Neural progenitor cell (in vitro differentiated cells): ENCODE measurements at regions not wholly inside any gene's neighbourhood (a gene's known extent, or its start where the extent isn't known, plus 50 kb on each side); places are given as distances from the start of the nearest gene placed in this dataset.
"Not testable (repeated sequence)": the region's sequence is repeated elsewhere in the genome, so short reads cannot be mapped to it uniquely, and the experiment has no call there.

Experiments used
- DNase-seq: peaks from one replicate; pipeline ENCODE4 v3.0.0-alpha.2; 2016; ENCODE audit warnings: low spot score
- H2AFZ ChIP-seq: fragments of 200-600 bp; sonication (generic); replicated peaks from 2 replicates; pipeline ENCODE4 v1.6.1; 2016; ENCODE audit warnings: antibody characterized with exemption
- H3F3A ChIP-seq: fragments of 200-600 bp; sonication (generic); 2 replicates; pipeline ENCODE4 v1.6.1; 2016; ENCODE audit warnings: antibody characterized with exemption, low read depth
- H3K27ac ChIP-seq: fragments of 200-600 bp; sonication (generic); 2 replicates; pipeline ENCODE4 v1.5.1; 2016; ENCODE audit warnings: mild to moderate bottlenecking
- H3K27me3 ChIP-seq: fragments of 200-600 bp; sonication (generic); 2 replicates; pipeline ENCODE4 v1.6.1; 2016; ENCODE audit warnings: mild to moderate bottlenecking, moderate library complexity
- H3K36me3 ChIP-seq: fragments of 200-600 bp; sonication (generic); 2 replicates; pipeline ENCODE4 v1.5.1; 2016
- H3K4me1 ChIP-seq: fragments of 200-600 bp; sonication (generic); 2 replicates; pipeline ENCODE4 v1.6.1; 2016; ENCODE audit warnings: mixed run types
- H3K4me2 ChIP-seq: fragments of 200-600 bp; sonication (generic); 2 replicates; pipeline ENCODE4 v1.6.1; 2016
- H3K4me3 ChIP-seq: fragments of 200-600 bp; sonication (generic); 2 replicates; pipeline ENCODE4 v1.5.1; 2016
- H3K79me2 ChIP-seq: fragments of 200-600 bp; sonication (generic); 2 replicates; pipeline ENCODE4 v1.6.1; 2016; ENCODE audit warnings: low read depth
- H3K9ac ChIP-seq: fragments of 200-600 bp; sonication (generic); 2 replicates; pipeline ENCODE4 v1.6.1; 2016
- H3K9me3 ChIP-seq: fragments of 200-600 bp; sonication (generic); 2 replicates; pipeline ENCODE4 v1.5.1; 2016; ENCODE audit warnings: low read depth
- H4K20me1 ChIP-seq: fragments of 200-600 bp; sonication (generic); 2 replicates; pipeline ENCODE4 v1.6.1; 2016; ENCODE audit warnings: low read depth
- H3K27ac Mint-ChIP-seq: 3 replicates; pipeline ENCODE4 v1.8.0; 2021; ENCODE audit warnings: mixed read lengths
- H3K27me3 Mint-ChIP-seq: 2 replicates; pipeline ENCODE4 v1.8.0; 2022; ENCODE audit warnings: low read depth, mild to moderate bottlenecking, inconsistent platforms, moderate library complexity, mixed read lengths; ENCODE audit not compliant: insufficient read depth
- H3K36me3 Mint-ChIP-seq: 3 replicates; pipeline ENCODE4 v1.8.0; 2021; ENCODE audit warnings: mixed read lengths
- H3K4me1 Mint-ChIP-seq: 3 replicates; pipeline ENCODE4 v1.8.0; 2021; ENCODE audit warnings: mixed read lengths
- H3K4me3 Mint-ChIP-seq: 3 replicates; pipeline ENCODE4 v1.8.0; 2021; ENCODE audit warnings: mild to moderate bottlenecking, moderate library complexity, mixed read lengths
- H3K9me3 Mint-ChIP-seq: 3 replicates; pipeline ENCODE4 v1.8.0; 2020; ENCODE audit warnings: mixed read lengths
- EZH2 ChIP-seq: fragments of 200-600 bp; sonication (generic); IDR thresholded peaks from 2 replicates; pipeline ENCODE4 v1.6.1; 2017; ENCODE audit warnings: antibody characterized with exemption, mild to moderate bottlenecking, moderate library complexity
- EZH2phosphoT487 ChIP-seq: fragments of 200-600 bp; sonication (generic); IDR thresholded peaks from 2 replicates; pipeline ENCODE4 v1.6.1; 2017; ENCODE audit warnings: antibody characterized with exemption
- TF ChIP-seq, protein P1 (sequence below): fragments of 200-600 bp; sonication (generic); IDR thresholded peaks from 2 replicates; pipeline ENCODE4 v1.5.1; 2017; ENCODE audit warnings: antibody characterized with exemption, mild to moderate bottlenecking

DNA sequence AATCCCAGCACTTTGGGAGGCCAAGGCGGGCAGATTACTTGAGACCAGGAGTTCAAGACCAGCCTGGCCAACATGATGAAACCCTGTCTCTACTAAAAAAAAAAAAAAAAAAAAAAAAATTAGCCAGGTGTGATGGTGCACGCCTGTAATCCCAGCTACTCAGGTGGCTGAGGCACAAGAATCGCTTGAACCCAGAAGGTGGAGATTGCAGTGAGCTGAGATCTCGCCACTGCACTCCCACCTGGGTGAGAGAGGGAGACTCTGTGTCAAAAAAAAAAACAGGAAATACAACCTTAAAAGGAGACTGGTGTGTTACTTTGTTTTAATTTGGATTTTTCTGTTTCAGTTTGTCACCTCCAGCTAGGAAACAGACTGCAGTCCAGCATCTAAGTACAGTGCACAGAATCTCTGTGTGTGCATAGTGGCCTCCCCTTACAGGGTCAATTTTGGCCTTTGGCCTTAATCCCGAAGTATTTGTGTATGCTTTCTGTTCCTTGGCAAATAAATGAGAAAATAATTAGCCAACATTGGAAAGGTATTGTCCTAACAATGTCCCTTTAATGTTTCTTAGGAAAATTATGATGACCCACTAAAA is 266.1 kb downstream of the GOLGA6L6 start:
- not testable (repeated sequence) for H2AFZ ChIP-seq, H3K4me2 ChIP-seq, H3K27ac ChIP-seq, H3K36me3 ChIP-seq, H3K27ac Mint-ChIP-seq, H4K20me1 ChIP-seq, H3K27me3 Mint-ChIP-seq, H3F3A ChIP-seq, H3K79me2 ChIP-seq, H3K4me1 ChIP-seq, H3K4me1 Mint-ChIP-seq, H3K27me3 ChIP-seq, H3K4me3 Mint-ChIP-seq, H3K36me3 Mint-ChIP-seq, H3K4me3 ChIP-seq, DNase-seq, H3K9me3 Mint-ChIP-seq, H3K9ac ChIP-seq
- peaks cover 88% of the 10 kb centered on the region for H3K9me3 ChIP-seq

DNA sequence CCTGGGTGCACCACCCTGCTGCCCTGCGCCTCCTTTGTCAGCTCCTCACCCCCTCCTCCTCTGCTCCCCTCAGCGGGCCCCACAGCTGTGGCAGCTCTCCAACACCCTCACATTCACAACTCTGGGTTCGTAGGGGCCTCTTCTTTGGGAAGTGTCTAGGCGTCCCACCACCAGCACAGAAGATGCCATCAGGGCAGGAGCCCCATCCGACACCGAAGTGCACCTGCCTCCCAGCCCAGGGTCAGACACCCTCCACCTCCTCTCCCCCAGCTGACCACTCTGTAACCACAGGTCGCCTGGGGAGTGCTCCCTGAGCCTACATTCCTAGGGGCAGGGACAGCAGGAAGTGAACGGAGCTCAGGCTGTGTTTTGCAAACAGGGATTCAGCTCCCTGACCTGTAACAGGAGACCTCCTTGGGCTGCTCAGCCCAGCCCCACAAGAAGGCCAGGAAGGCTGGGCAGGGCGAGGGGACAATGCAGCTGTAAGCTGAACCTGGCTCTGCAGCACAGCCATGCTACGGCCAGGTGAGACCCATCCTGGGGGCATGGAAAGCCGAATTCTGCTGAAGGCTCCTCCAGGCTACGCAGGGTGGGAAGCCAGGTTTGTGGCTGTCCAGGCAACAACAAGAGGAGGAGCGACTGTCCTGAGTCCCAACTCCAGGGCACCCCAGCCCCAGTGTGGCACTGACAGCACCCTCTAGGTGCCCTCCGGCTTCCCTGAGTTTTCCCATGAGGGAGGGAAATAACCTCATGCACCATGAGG is 269.0 kb downstream of the GOLGA6L6 start:
- no peak overlapping the region for H3K4me3 Mint-ChIP-seq
- Histone ChIP-seq H3K4me1 (no peaks in the 10 kb centered on the region), H4K20me1 (no peaks in the 10 kb centered on the region), H3K9me3 (peaks cover 86% of the 10 kb centered on the region), H3K4me2 (no peak overlapping the region), H2AFZ (no peak overlapping the region), H3K79me2 (no peaks in the 10 kb centered on the region), H3K36me3 (no peaks in the 10 kb centered on the region), H3K27ac (no peak overlapping the region), H3F3A (no peaks in the 10 kb centered on the region), H3K9ac (no peak overlapping the region), H3K27me3 (no peaks in the 10 kb centered on the region), H3K4me3 (no peak overlapping the region)
- H3K36me3 Mint-ChIP-seq, result no peaks in the 10 kb centered on the region
- TF ChIP-seq EZH2phosphoT487, result no peak
- TF ChIP-seq EZH2, result no peak
- TF ChIP-seq, protein P1, sequence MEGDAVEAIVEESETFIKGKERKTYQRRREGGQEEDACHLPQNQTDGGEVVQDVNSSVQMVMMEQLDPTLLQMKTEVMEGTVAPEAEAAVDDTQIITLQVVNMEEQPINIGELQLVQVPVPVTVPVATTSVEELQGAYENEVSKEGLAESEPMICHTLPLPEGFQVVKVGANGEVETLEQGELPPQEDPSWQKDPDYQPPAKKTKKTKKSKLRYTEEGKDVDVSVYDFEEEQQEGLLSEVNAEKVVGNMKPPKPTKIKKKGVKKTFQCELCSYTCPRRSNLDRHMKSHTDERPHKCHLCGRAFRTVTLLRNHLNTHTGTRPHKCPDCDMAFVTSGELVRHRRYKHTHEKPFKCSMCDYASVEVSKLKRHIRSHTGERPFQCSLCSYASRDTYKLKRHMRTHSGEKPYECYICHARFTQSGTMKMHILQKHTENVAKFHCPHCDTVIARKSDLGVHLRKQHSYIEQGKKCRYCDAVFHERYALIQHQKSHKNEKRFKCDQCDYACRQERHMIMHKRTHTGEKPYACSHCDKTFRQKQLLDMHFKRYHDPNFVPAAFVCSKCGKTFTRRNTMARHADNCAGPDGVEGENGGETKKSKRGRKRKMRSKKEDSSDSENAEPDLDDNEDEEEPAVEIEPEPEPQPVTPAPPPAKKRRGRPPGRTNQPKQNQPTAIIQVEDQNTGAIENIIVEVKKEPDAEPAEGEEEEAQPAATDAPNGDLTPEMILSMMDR, result no peak
- H3K27ac Mint-ChIP-seq, result no peak overlapping the region
- H3K27me3 Mint-ChIP-seq, result no peaks in the 10 kb centered on the region
- H3K9me3 Mint-ChIP-seq, result peaks cover 2% of the 10 kb centered on the region
- no peaks in the 10 kb centered on the region for H3K4me1 Mint-ChIP-seq
- DNase-seq, result no peak

DNA sequence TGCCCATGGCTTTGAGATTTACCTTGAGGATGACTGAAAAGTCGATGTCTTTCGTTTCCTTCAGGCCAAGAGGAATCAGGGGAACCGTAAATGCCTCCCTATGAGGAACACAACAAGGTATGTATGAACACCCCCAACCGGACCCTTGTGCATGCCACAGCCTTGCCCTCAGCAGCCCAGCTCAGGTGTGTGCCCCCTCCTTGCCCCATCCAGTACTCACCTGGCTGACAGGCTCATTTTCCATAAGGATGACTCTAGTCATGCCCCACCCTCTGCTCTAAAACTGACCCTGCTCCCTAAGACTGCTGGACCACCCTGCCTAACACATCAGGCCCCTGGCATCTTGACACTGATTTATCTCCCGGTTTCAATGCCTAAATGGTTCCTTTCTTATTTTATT is 270.0 kb downstream of the GOLGA6L6 start:
- Histone ChIP-seq H3K4me1 (no peaks in the 10 kb centered on the region), H3K27me3 (no peaks in the 10 kb centered on the region), H3K4me3 (no peak overlapping the region), H3K79me2 (no peaks in the 10 kb centered on the region), H3K36me3 (no peaks in the 10 kb centered on the region), H4K20me1 (no peaks in the 10 kb centered on the region), H3K9me3 (peaks cover 87% of the 10 kb centered on the region), H2AFZ (no peak overlapping the region), H3K9ac (no peak overlapping the region), H3K4me2 (no peak overlapping the region), H3F3A (no peaks in the 10 kb centered on the region), H3K27ac (no peak overlapping the region)
- no peaks in the 10 kb centered on the region for H3K36me3 Mint-ChIP-seq
- no peaks in the 10 kb centered on the region for H3K9me3 Mint-ChIP-seq
- H3K4me3 Mint-ChIP-seq, result no peak overlapping the region
- TF ChIP-seq, protein P1, result no peak
- TF ChIP-seq EZH2, result no peak
- TF ChIP-seq EZH2phosphoT487, result no peak
- no peak overlapping the region for H3K27ac Mint-ChIP-seq
- DNase-seq, result no peak
- H3K27me3 Mint-ChIP-seq, result no peaks in the 10 kb centered on the region
- H3K4me1 Mint-ChIP-seq, result no peaks in the 10 kb centered on the region

DNA sequence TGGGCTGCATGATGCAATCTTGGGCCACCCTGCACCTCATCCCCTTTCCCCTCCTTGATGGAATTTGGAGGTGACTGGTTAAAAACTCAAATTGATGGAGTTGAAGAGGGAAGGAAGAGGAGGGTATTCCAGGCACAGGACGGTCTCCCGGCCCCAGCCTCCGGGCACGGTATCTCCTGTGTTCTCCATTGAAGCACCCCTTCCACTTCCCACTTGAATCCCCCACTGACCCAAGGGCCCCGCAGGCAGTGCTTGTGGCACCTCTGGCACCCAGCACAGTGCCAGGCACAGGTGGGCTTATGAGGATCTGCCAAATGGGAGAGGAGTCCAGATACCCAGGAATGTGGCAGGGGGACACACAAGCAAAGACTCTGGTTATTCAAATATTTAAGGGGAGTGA is 271.6 kb downstream of the GOLGA6L6 start:
- H3F3A ChIP-seq, H3K4me3 ChIP-seq, H3K4me1 ChIP-seq, H3K27ac Mint-ChIP-seq, H3K4me1 Mint-ChIP-seq, H4K20me1 ChIP-seq, H3K9me3 Mint-ChIP-seq, H3K4me3 Mint-ChIP-seq, H3K27ac ChIP-seq, H3K9ac ChIP-seq, H3K36me3 ChIP-seq, H3K4me2 ChIP-seq, H2AFZ ChIP-seq, H3K36me3 Mint-ChIP-seq, H3K79me2 ChIP-seq, H3K27me3 ChIP-seq, H3K27me3 Mint-ChIP-seq, DNase-seq: not testable (repeated sequence)
- H3K9me3 ChIP-seq, result peaks cover 82% of the 10 kb centered on the region

DNA sequence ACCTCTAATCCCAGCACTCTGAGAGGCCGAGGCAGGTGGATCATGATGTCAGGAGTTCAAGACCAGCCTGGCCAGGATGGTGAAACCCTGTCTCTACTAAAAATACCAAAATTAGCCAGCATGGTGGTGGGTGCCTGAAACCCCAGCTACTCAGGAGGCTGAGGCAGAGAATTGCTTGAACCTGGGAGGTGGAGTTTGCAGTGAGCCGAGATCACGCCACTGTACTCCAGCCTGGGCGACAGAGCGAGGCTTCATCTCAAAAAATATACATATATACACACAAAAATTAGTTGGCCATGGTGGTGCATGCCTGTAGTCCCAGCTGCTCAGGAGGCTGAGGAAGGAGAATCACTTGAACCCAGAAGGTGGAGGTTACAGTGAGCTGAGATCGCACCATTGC is 273.6 kb downstream of the GOLGA6L6 start:
- not testable (repeated sequence) for H3K4me1 Mint-ChIP-seq, H3K4me1 ChIP-seq, H3K27me3 Mint-ChIP-seq, H3K36me3 ChIP-seq, H4K20me1 ChIP-seq, H3K27me3 ChIP-seq, H3K36me3 Mint-ChIP-seq, H3K4me3 ChIP-seq, DNase-seq, H3K4me3 Mint-ChIP-seq, H3K4me2 ChIP-seq, H3K79me2 ChIP-seq, H3K27ac Mint-ChIP-seq, H3K9ac ChIP-seq, H3F3A ChIP-seq, H3K9me3 Mint-ChIP-seq, H2AFZ ChIP-seq, H3K27ac ChIP-seq
- peaks cover 77% of the 10 kb centered on the region for H3K9me3 ChIP-seq

DNA sequence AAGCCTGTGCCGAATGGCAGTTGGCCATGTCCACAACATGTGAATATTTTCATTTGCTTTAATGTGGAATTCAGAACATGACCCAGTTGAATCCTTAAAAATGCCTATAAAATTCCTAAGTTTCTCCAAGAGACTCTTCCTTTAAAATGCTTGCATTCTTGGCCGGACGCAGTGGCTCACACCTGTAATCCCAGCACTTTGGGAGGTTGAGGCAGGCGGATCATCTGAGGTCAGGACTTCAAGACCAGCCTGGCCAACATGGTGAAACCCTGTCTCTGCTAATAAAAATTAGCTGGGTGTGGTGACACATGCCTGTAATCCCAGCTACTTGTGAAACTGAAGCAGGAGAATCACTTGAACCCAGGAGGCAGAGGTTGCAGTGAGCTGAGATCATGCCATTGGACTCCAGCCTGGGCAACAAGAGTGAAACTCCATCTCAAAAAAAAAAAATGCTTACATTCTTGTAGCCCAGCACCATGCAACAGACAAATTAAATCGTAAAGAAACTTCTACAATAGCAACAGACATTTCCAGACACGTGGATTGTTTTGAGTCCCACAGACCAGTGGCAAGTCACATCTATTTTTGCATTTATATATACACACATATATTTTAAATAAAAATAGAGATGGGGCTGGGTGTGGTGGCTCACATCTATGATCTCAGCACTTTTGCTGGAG is 274.4 kb downstream of the GOLGA6L6 start:
- H3K79me2 ChIP-seq, H3K9ac ChIP-seq, H3K27ac Mint-ChIP-seq, H3K27ac ChIP-seq, H3K4me3 Mint-ChIP-seq, H3K27me3 ChIP-seq, H3K4me1 Mint-ChIP-seq, H4K20me1 ChIP-seq, H3K4me3 ChIP-seq, DNase-seq, H3K27me3 Mint-ChIP-seq, H3K4me1 ChIP-seq, H3K4me2 ChIP-seq, H3K36me3 Mint-ChIP-seq, H3K36me3 ChIP-seq, H3K9me3 Mint-ChIP-seq, H2AFZ ChIP-seq, H3F3A ChIP-seq: not testable (repeated sequence)
- peaks cover 77% of the 10 kb centered on the region for H3K9me3 ChIP-seq
